Common myeloid progenitor, CD34-positive (primary cell): ENCODE measurements at regions not wholly inside any gene's neighbourhood (a gene's known extent, or its start where the extent isn't known, plus 50 kb on each side); places are given as distances from the start of the nearest gene placed in this dataset.
"Not testable (repeated sequence)": the region's sequence is repeated elsewhere in the genome, so short reads cannot be mapped to it uniquely, and the experiment has no call there.

Source experiments
- CTCF ChIA-PET: fragments of 350-600 bp; sonication (Branson Sonifier 250); formaldehyde crosslinking; loops from one replicate; lab custom pipeline; 2021; ENCODE audit warnings: antibody characterized with exemption; lab: Charles Lee
- POLR2A ChIA-PET: fragments of 350-600 bp; sonication (Branson Sonifier 250); formaldehyde crosslinking; loops from one replicate; lab custom pipeline; 2021; ENCODE audit warnings: antibody characterized with exemption; lab: Charles Lee
- DNase-seq, 3 donors: peaks; one replicate each; pipeline versions ENCODE4 v3.0.0 to v3.0.0-alpha.2; 2013
- H3K27ac ChIP-seq, 2 experiments: 1 replicate in 1 of 2; 2 replicates in 1 of 2; pipeline ENCODE4 v1.7.0; 2013; ENCODE audit warnings: inconsistent platforms in 2 of 2, low read length in 2 of 2, mild to moderate bottlenecking in 2 of 2, low read depth in 1 of 2, moderate library complexity in 1 of 2; ENCODE audit not compliant: severe bottlenecking in 2 of 2, insufficient read depth in 1 of 2, poor library complexity in 1 of 2
- H3K27me3 ChIP-seq, 5 experiments: replicated peaks in 2 of 5; 1 replicate in 3 of 5; 2 replicates in 2 of 5; pipeline versions ENCODE4 v1.6.1 to v1.7.0; 2013; ENCODE audit warnings: low read length in 4 of 5, mild to moderate bottlenecking in 2 of 5, moderate library complexity in 2 of 5, inconsistent platforms in 1 of 5; ENCODE audit not compliant: insufficient read depth in 5 of 5, control insufficient read depth in 4 of 5
- H3K36me3 ChIP-seq, 4 experiments: 1 replicate in 2 of 4; 2 replicates in 2 of 4; pipeline versions ENCODE4 v1.6.1 to v1.7.0; 2013; ENCODE audit warnings: low read length in 3 of 4, control low read depth in 1 of 4, mild to moderate bottlenecking in 1 of 4; ENCODE audit not compliant: control insufficient read depth in 4 of 4, insufficient read depth in 4 of 4
- H3K4me1 ChIP-seq, 4 experiments: 1 replicate in 3 of 4; 2 replicates in 1 of 4; pipeline versions ENCODE4 v1.6.1 to v1.7.1; 2013; ENCODE audit warnings: low read length in 3 of 4, mild to moderate bottlenecking in 3 of 4, control low read depth in 1 of 4, inconsistent platforms in 1 of 4, moderate library complexity in 1 of 4; ENCODE audit not compliant: control insufficient read depth in 4 of 4, insufficient read depth in 4 of 4; ENCODE audit errors: control extremely low read depth in 1 of 4
- H3K4me3 ChIP-seq, 7 experiments: 1 replicate in 4 of 7; 2 replicates in 3 of 7; pipeline versions ENCODE4 v1.5.1 to v1.7.0; 2013; ENCODE audit warnings: mild to moderate bottlenecking in 7 of 7, low read length in 6 of 7, moderate library complexity in 6 of 7, inconsistent platforms in 2 of 7, low read depth in 2 of 7, control low read depth in 1 of 7; ENCODE audit not compliant: insufficient read depth in 4 of 7, control insufficient read depth in 1 of 7; ENCODE audit errors: extremely low read depth in 1 of 7
- H3K9me3 ChIP-seq, 5 experiments: 1 replicate in 4 of 5; 2 replicates in 1 of 5; pipeline versions ENCODE4 v1.6.1 to v1.7.1; 2013; ENCODE audit warnings: low read length in 4 of 5, mild to moderate bottlenecking in 2 of 5, inconsistent platforms in 1 of 5, low read depth in 1 of 5, moderate library complexity in 1 of 5; ENCODE audit not compliant: control insufficient read depth in 4 of 5, insufficient read depth in 2 of 5; ENCODE audit errors: control extremely low read depth in 1 of 5
- WGBS: methylation state at CpG from one replicate; pipeline ENCODE4 v1.1.5; 2013; ENCODE audit not compliant: insufficient coverage; 5-methylcytosine and 5-hydroxymethylcytosine counted together

DNA sequence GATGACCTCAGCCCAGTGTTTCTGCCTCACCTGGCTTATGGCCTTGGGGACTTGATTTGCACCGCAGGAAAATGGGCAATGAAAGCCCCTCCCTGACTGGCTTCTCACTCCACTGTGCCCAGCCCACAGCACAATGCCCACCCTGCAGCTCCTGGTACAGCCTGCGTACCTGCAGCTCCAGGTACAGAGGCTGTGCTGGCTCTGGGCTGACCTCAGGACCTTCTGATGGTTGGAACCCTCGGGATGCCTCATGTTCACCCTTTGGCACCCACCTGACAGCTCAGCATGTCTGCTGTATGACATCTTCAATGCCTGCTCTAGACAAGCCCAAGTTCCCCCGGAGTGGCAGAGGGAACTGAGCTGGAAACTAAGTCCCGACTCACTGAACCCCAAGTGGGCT, 87.1 kb downstream of the ALG10 start:
- H3K36me3 ChIP-seq: no peaks in the 10 kb centered on the region
- H3K4me3 ChIP-seq: no peak overlapping the region
- no peak overlapping the region for H3K27ac ChIP-seq
- ChIA-PET CTCF (interaction anchor here (1.2 kb wide), 1 partner anchor 14 kb away, joined by 3 read pairs; no protein-coding TSS in a partner anchor), POLR2A (no interaction called here)
- peaks cover 0 to 4% (median 0%) of the 10 kb centered on the region in 4 experiments for H3K4me1 ChIP-seq
- H3K9me3 ChIP-seq: peaks cover 0 to 1% (median 0%) of the 10 kb centered on the region in 5 experiments
- H3K27me3 ChIP-seq: peaks cover 0 to 46% (median 13%) of the 10 kb centered on the region in 5 experiments
- WGBS: 88% methylated on average over 4 of the region's 5 CpGs
- DNase-seq: no peak

DNA sequence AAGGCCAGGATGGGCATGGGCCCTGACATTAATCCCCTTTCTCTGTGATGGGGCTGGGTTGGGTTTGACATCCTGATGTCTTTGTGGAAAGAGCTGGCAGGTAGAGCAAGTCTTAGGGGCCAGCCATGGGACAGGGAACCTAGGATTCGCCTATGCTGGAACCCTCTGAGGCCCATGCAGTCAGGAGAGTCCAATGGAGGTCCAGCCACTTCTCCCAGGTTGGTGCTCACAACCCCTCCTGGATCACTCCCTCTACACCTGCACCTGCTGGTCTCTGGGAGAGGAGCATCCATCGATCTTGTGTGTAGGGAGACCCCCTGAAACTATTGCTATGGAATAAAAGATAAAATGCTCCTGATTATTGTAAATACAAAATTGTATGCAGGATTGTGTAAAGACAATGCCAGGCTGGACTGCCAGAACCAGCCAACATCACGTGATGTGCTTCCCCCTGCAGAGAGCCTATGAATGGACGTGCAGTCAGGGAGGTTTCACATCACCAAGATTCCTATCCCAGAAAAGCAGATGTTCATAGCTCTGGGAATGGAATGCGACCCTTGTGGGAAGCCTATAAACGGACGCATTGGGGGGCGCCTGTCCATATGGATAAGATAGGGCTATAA, 87.7 kb downstream of the ALG10 start:
- 79% methylated on average over 3 of the region's 8 CpGs for whole genome bisulfite sequencing
- POLR2A ChIA-PET, H3K9me3 ChIP-seq, H3K4me1 ChIP-seq, H3K4me3 ChIP-seq, H3K36me3 ChIP-seq, H3K27ac ChIP-seq, DNase-seq, CTCF ChIA-PET: not testable (repeated sequence)
- peaks cover 0 to 46% (median 13%) of the 10 kb centered on the region in 5 experiments for H3K27me3 ChIP-seq

DNA sequence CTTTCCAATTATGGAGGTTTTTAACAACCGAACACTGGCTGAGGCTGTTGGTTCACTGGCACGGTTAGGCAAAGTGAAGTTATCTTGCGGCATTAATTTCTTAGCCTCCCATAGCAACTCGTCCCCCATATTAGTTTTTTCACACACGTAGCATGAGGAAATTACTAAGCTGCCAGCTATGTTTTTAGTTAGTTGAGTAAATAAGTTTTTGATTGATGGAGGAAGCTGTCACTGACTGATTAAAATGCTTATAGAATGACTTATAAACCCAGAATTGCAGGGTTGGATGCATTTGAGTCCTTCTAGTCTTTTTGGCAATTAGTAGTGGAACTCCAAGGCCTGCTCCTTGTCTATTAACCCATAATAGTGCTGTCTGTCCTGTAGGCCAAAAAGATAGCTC, 97.1 kb downstream of the ALG10 start:
- Histone ChIP-seq H3K9me3 (no peaks in the 10 kb centered on the region), H3K4me1 (no peaks in the 10 kb centered on the region), H3K27me3 (peaks cover 0 to 3% (median 0%) of the 10 kb centered on the region in 5 experiments), H3K36me3 (no peaks in the 10 kb centered on the region), H3K4me3 (no peak overlapping the region), H3K27ac (no peak overlapping the region)
- 96% methylated on average over 4 of the region's 5 CpGs for WGBS
- POLR2A ChIA-PET: no interaction called here
- DNase-seq: no peak
- CTCF ChIA-PET: interaction anchor here (1.1 kb wide), 1 partner anchor 9 kb away, joined by 4 read pairs; no protein-coding TSS in a partner anchor

DNA sequence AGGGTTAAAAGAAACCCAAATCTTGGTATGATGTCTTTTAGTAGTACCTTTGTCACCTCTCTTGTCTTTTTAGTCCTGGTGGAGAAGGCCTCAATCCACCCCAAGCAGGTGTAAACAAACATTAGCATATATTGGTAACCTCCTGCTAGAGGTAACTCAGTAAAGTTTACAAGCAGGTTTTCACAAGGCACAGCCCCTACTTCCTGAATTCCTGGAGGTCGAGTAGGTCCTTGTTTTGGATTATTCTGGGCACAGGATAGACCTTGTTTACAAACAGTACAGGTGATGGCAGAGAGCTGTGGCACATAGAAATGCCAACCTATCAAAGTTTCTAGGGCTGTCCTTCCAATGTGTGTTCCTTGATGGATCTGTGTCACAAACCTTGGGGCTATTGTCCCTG, 99.1 kb downstream of the ALG10 start:
- ChIA-PET POLR2A (no interaction called here), CTCF (no interaction called here)
- Histone ChIP-seq H3K36me3 (no peaks in the 10 kb centered on the region), H3K4me1 (peaks cover 0 to 6% (median 0%) of the 10 kb centered on the region in 4 experiments), H3K4me3 (no peak overlapping the region), H3K9me3 (no peaks in the 10 kb centered on the region), H3K27me3 (peaks cover 0 to 3% (median 0%) of the 10 kb centered on the region in 5 experiments), H3K27ac (no peak overlapping the region)
- DNase-seq: no peak
- WGBS: no CpG with 5 or more reads among the region's 1 CpG

DNA sequence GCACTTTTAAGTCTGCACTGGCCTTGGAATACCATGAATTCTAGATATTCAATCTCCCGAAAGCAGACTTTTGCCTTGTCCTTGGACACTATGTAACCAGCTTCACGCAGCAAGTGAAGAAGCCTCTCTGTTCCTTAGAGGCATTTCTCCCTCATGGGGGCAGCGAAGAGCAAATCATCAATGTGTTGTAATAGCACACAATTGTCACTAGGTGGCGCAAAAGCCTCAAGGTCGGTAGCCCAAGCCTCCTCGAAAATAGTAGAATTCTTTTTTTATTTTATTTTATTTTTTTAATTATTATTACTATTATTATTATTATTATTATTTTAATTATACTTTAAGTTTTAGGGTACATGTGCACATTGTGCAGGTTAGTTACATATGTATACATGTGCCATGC, 100.8 kb downstream of the ALG10 start:
- POLR2A ChIA-PET, H3K4me3 ChIP-seq, H3K4me1 ChIP-seq, H3K36me3 ChIP-seq, H3K27me3 ChIP-seq, H3K27ac ChIP-seq, H3K9me3 ChIP-seq: not testable (repeated sequence)
- peak; percentile 43 to 66 (median 65) for DNase-seq
- WGBS: 0% methylated on average over 2 of the region's 6 CpGs
- CTCF ChIA-PET: interaction anchor here (0.9 to 1.5 kb wide), 7 partner anchors 14 to 498 kb away, joined by 3 to 6 read pairs (median 3); no protein-coding TSS in a partner anchor

DNA sequence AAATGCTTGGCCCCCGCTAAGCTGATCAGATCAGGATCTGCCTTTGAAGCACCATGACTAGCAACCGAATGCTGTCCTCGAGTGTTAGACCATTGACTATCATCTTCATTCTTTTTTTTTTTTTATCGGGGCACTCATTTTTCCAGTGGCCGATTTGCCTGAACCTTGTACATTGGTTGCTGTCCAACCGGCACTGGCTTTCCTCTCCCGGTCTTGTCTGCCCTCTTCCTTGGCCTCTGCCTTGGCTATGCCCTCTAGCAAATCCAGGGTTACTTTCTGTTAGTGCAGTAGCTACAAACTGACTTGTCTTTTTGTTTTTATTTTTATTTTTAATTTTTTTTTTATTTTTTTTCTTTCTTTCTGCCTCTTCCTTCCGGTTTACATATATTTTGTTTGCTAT, 102.3 kb downstream of the ALG10 start:
- POLR2A ChIA-PET: no interaction called here
- CTCF ChIA-PET: interaction anchor here (0.9 to 1.5 kb wide), 5 partner anchors 9 to 93 kb away, joined by 3 to 4 read pairs (median 3); no protein-coding TSS in a partner anchor
- H3K9me3 ChIP-seq: no peaks in the 10 kb centered on the region

DNA sequence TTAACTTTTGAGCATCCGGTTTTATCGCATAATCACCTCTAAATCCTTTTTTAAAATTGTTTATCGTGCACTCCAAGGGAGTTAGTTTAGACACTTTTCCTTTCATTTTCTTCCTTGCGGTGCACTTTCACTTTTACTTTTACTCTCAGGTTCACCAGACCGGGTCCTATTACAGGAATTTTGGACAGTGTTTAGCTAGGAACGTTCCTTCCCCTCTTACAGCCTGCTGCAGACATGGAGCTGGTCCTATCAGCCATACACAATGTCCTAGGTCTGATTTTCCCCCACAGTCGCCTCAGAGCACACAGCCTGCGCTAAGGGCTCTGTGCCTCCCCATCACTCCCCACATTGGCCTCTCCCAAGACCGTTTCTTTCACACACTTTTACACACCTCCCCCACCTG, 103.9 kb downstream of the ALG10 start:
- ChIA-PET POLR2A (no interaction called here), CTCF (no interaction called here)
- H3K4me1 ChIP-seq: peaks cover 0 to 6% (median 0%) of the 10 kb centered on the region in 4 experiments
- H3K36me3 ChIP-seq: no peaks in the 10 kb centered on the region
- DNase-seq: peak in 2 of 3 donors; percentile 33 to 68
- peak overlapping the region in 1 of 2 experiments; percentile 2 for H3K27ac ChIP-seq
- H3K4me3 ChIP-seq: peak overlapping the region in 4 of 7 experiments; percentile 26 to 77 (median 49)
- WGBS: 54% methylated on average over 7 of the region's 9 CpGs
- peaks cover 0 to 2% (median 0%) of the 10 kb centered on the region in 5 experiments for H3K27me3 ChIP-seq
- no peaks in the 10 kb centered on the region for H3K9me3 ChIP-seq

More for the DNA sequence above, 102.3 kb downstream of the ALG10 start:
- peaks cover 0 to 2% (median 0%) of the 10 kb centered on the region in 5 experiments for H3K27me3 ChIP-seq
- H3K27ac ChIP-seq: no peak overlapping the region
- H3K4me1 ChIP-seq: peaks cover 0 to 6% (median 0%) of the 10 kb centered on the region in 4 experiments
- H3K4me3 ChIP-seq: no peak overlapping the region
- no peak for DNase-seq
- 94% methylated on average over 6 of the region's 8 CpGs for WGBS
- H3K36me3 ChIP-seq: no peaks in the 10 kb centered on the region
